GM19438 (cell line): ENCODE measurements at regions not wholly inside any gene's neighbourhood (a gene's known extent, or its start where the extent isn't known, plus 50 kb on each side); places are given as distances from the start of the nearest gene placed in this dataset.

Experiments
- ATAC-seq: cut with Tn5 transposase; IDR thresholded peaks from one replicate; pipeline ENCODE4 v1.9.1; 2021; ENCODE audit warnings: low read depth; ENCODE audit not compliant: unreplicated experiment

DNA sequence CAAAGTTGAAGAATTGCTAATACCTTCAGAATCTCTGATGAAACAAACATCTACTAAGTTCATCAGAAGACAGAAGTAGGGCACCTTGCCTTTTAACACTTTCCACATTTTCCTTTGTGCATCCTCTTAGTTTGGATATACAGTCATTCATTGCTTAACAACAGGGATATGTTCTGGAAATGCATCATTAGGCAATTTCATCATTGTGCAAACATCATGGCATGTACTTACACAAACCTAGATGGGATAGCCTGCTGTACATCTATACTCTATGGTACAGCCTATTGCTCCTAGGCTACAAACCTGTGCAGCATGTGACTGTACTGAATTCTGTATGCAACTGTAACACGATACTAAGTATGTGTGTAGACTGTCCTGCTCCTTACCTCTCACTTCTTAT is 169.8 kb downstream of the SUCLA2 start:
- ATAC-seq = no peak

DNA sequence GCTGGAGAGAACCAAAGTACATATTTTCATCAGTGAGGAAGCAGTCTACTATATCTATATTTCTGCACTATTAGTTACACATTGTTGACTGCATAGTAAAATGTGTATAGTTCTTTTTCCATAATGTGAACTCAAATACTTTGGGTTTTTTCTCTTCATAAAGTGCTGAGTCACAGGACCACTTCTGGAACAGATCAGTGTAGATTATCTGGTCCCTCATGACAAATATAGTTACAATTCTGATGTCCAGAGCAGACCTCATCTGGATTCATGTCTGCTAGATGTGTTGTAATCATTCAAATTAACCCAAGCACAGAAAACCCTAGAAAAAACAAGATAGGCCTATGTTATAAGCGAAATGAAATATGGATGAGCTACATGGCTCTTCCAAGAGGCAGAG is 171.4 kb downstream of the SUCLA2 start:
- ATAC-seq = no peak

DNA sequence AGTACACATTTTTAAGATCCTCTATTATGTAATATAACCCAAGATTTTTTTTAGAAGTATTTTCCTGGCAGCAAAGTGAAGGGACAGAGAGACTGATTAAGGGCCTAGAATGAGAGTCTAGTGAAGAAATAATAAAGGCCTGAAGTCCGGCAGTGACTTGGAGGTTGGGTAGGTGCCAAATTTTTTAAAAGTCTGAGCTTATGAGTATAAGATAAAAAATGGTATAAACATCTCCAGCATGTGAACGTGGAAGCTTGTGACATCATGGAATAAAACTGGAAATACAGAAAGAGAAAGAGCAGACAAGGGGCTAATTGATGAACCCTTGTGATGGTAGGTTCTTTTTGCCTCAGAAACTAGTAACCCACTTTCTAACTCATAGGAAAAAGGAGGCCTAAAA is 174.6 kb downstream of the SUCLA2 start:
- no peak for ATAC-seq

GRCh38 chr13:47822036-47822435 is 179.0 kb downstream of the SUCLA2 start:
- ATAC-seq = no peak

- ATAC-seq = no peak
These were observed 184.2 kb downstream of the SUCLA2 start for GRCh38 chr13:47816831-47817230.

DNA sequence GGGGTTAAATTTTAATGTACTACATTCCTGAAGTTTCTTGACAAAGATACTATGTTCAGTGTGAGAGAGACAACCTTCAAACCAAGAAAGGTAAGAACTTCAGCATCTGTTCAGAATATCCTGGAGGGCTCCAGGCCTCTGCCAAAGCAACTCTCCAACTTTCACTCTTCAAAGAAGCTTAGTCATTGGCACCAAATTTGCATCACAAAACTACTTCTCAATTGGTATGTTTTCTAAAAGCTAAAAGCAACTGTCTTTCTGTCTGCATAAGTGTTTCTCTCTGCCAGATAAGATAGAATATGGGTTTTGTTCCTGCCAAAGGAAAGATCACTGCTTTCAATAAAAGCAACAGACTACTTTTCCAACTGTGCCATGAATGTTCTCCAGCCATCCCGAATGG is 187.4 kb downstream of the SUCLA2 start:
- no peak for ATAC-seq

DNA sequence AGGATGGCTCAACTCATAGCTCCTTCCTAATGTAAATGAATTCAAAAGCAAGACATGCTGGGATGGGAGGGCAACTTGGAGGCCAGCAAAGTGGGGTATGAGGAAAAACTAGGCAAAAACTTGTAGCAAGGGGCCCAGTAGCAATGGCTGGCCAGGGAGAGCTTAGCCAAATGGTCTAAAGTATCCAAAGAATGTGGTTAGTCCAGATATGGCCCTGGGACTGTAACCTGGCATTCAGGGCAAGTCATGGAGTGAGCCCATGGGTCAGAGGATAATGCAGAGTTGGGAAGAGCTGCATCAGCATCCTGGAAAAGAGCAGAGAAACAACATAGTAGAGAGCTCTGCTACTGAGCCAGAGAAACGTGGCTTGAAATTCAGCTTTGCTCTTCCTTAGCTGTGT is 191.7 kb downstream of the SUCLA2 start:
- no peak for ATAC-seq

GRCh38 chr13:47803131-47803530 is 197.9 kb downstream of the SUCLA2 start:
- no peak for ATAC-seq

GRCh38 chr13:47801555-47801954 is 199.5 kb downstream of the SUCLA2 start:
- no peak for ATAC-seq

GRCh38 chr13:47800593-47800992 is 200.5 kb downstream of the SUCLA2 start:
- ATAC-seq = no peak

DNA sequence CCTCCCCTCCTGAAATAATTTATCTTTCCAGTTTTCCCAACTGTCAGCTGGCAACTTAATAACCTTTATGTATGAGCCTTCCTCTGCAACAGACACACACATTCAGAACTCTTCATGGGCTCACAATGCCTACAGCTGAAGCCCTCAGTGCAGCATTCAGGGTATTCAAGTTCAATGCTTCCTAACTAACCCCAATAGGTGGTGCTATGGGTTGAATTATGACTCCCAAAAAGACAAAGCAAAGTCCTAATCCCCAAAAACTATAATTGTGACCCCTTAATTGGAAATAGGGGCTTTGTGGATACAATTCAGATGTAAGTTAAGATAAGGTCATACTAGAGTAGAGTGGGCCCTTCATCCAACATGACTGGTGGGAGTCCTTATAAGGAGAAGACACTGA is 202.2 kb downstream of the SUCLA2 start:
- ATAC-seq = no peak

DNA sequence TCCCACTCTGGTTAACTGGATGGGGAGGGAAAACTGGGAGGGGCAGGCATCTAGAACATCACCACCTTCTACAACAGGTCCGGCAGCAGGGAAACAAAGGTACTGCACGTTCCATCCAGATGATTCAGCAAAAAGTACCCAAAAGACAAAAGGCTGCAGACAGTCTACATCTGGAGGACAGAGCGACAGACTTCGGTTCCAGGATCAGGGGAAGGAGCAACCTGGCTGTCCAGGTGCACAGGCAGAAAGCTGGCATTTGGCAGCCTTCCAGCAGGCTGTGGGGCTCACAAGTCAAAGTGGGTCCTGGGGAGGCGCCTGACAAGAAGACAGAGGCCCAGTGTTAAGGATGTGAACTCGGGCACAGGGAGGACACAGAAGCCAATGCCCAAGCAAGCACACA is 202.9 kb downstream of the SUCLA2 start:
- no peak for ATAC-seq

- no peak for ATAC-seq
These were observed 204.3 kb downstream of the SUCLA2 start for GRCh38 chr13:47796816-47797215.

GRCh38 chr13:47794963-47795362 is 206.1 kb downstream of the SUCLA2 start:
- no peak for ATAC-seq

DNA sequence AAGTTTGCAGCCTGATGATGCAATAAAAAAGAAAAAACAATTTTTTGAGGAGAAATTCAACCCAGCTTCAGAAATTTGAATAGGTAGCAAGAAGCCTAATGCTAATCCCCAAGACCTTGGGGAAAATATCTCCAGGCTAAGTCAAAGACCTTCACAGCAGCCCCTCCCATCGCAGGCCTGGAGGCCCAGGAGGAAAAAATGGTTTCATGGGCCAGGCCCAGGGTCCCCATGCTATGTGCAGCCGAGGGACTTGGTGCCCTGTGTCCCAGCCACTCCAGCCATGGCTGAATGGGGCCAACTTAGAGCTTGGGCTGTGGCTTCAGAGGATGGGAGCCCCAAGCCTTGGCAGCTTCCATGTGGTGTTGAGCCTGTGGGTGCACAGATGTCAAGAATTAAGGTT is 210.3 kb downstream of the SUCLA2 start:
- no peak for ATAC-seq

- no peak for ATAC-seq
These were observed 212.2 kb downstream of the SUCLA2 start for GRCh38 chr13:47788844-47789243.

DNA sequence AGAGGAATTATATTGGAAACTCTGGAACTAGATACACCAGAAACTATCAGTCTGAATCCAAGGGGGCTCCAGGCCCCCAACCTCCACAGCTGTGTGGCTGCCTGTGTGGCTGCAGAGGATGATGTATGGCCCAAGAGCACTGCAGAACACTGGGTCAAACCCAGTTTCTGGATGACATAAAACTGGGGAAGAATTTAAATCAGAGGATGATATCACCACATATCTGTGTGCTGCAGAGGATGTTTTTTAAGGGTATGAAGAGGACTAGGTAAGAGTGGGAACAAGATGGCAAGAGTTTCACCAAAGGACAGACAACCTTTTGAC is 226.4 kb downstream of the SUCLA2 start:
- ATAC-seq = no peak

- no peak for ATAC-seq
These were observed 236.3 kb downstream of the SUCLA2 start for GRCh38 chr13:47764817-47765216.

DNA sequence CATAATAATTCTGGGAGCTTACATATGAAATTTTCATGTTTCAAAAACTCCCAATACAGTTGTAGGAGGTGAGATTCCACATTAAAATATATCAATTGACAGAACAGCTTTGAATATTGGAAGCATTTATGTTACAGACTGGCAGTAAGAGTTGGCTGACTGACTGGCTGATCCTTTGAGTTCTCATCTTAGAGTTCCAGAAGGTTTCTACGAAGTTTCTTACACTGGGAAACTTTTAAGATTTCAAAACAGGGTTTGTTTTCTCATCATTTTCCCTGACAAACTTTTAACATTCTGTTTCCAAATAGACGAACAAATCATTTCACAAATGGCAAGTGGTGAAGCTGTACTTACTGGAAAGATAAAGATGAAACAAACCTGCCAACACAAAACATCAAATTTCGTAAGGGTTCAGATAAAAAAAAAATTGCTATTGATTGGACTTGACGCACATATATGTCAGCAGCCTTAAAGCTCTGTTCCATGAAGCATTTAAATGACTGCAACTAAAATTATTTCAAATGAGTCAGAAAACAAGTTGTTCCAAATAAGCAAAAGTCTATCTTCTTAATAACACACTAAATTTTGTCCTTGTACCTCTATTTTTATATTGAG is 243.5 kb downstream of the SUCLA2 start:
- no peak for ATAC-seq

DNA sequence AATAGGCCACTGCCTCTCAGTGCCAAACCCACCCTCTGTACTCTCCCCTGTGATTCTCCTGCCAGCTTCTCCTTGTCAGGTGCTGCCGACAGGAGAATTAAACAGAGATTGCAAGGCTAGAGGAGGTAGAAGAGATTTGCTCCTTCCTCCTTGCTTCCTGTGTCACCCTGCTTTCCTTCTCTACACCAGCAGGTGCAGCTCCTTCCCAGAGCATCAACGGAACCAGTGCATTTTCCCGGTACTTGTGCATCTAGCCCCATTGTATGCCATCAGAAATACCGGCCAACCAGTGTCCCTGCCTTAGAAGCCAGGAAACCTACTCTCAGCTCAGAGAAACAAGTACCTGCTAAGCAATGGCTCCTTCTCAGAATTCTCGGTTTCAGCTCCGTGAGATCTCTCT is 253.2 kb downstream of the SUCLA2 start:
- no peak for ATAC-seq

DNA sequence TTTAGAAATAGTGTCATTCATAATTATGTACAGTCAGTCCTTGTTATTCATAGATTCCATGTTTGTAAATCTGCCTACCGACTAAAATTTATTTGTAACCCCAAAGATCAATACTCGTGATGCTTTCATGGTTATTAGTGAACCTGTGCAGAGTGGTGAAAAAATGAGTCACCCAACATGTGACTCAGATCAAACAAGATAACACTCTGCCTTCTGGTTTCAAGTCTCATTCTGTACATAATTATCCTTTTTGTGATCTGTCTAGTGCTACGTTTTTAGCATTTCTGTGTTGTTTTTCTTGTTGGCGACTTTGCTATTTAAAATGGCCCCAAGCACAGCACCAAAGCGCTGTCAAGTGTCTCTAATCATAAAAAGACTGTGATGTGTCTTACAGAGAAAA is 274.7 kb downstream of the SUCLA2 start:
- no peak for ATAC-seq

- ATAC-seq = no peak
These were observed 277.2 kb downstream of the SUCLA2 start for GRCh38 chr13:47723898-47724297.

- no peak for ATAC-seq
These were observed 281.9 kb downstream of the SUCLA2 start for GRCh38 chr13:47719164-47719563.
